Ovary (tissue), 3 donors: ENCODE measurements at regions not wholly inside any gene's neighbourhood (a gene's known extent, or its start where the extent isn't known, plus 50 kb on each side); places are given as distances from the start of the nearest gene placed in this dataset.

Experiments used
- POLR2A ChIP-seq: fragments of 450-650 bp; IDR thresholded peaks from one replicate; pipeline ENCODE4 v1.6.1; 2017; ENCODE audit warnings: antibody characterized with exemption, mild to moderate bottlenecking, moderate library complexity
- TF ChIP-seq, protein P1 (sequence below), 3 donors: fragments of 450-650 bp in 2 of 3; fragments of 200-600 bp in 1 of 3; IDR thresholded peaks; one replicate each; pipeline versions ENCODE4 v1.5.1 to v1.8.0; 2016 to 2022; ENCODE audit warnings: antibody characterized with exemption in 3 of 3, mild to moderate bottlenecking in 1 of 3
- donor health status: DM: no; HTN: no; CAD: no.

DNA sequence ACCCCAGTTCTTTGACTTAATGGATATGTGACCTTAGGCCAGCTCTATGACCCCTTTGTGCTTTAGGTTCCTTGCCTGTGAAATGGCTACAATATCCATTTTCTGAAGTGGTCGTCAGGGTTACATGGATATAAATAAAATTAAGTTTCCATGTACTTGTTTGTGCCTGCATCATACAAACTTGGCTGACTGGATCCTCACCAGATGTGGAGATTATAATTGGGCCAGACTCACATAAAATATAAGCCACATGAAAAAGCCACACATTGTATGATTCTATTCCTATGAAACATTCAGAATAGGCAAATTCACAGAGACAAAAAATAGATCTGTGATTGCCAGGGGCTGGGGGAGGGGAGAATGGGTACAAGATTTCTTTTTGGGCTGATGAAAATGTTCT is 100.9 kb upstream of the USP47 start:
- TF ChIP-seq, protein P1, sequence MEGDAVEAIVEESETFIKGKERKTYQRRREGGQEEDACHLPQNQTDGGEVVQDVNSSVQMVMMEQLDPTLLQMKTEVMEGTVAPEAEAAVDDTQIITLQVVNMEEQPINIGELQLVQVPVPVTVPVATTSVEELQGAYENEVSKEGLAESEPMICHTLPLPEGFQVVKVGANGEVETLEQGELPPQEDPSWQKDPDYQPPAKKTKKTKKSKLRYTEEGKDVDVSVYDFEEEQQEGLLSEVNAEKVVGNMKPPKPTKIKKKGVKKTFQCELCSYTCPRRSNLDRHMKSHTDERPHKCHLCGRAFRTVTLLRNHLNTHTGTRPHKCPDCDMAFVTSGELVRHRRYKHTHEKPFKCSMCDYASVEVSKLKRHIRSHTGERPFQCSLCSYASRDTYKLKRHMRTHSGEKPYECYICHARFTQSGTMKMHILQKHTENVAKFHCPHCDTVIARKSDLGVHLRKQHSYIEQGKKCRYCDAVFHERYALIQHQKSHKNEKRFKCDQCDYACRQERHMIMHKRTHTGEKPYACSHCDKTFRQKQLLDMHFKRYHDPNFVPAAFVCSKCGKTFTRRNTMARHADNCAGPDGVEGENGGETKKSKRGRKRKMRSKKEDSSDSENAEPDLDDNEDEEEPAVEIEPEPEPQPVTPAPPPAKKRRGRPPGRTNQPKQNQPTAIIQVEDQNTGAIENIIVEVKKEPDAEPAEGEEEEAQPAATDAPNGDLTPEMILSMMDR (IDR thresholded peaks at IDR 0.05), result no peak
- TF ChIP-seq POLR2A, result no peak
